ENCODE measurements at regions not wholly inside any gene's neighbourhood (a gene's known extent, or its start where the extent isn't known, plus 50 kb on each side); places are given as distances from the start of the nearest gene placed in this dataset.

GRCh38 chr1:221201773-221202172 is 322.5 kb downstream of the HLX start:
- no peak for DNase-seq (ENCODE audit: low read depth in 2 of 2)

GRCh38 chr1:221203224-221204054 is 324.2 kb downstream of the HLX start:
- DNase-seq (ENCODE audit: low read depth in 2 of 2), result peak; percentile 55 to 59

DNA sequence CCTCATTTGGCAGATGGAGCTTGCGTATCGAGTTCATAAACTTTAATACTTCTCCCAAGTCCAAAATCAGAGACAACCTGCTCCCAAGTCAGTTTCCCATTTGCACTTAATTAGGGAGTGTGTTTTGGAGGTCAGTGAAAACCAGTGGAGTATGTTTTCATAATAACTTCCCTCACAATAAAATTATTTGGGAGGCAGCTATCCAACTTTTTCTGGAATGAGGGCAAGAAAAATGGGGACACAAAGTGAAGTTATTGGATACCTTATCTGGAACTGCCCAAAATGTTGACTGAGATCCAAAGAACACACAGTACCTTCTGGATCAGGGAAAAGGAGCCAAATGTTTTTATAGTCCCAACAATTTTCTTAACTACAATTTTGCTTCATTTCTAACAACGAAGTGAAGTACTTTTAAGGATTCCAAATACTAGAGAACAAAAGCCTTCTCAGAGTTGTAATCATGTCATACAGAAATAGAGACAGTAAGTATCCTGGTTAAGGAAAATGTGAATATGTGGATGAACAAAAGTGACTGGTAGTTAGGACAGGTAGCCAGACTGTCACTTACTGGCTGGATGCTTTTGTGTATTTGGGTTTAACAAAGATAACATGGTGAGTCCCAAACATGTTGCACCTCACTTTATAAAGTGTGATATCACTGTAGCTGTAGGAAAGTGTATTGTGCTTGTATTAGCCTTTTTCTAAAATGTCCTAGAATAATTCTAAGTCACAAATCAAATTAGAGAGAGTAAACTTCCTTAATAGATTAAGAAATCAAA is 325.0 kb downstream of the HLX start:
- no peak for DNase-seq (ENCODE audit: low read depth in 2 of 2)

DNA sequence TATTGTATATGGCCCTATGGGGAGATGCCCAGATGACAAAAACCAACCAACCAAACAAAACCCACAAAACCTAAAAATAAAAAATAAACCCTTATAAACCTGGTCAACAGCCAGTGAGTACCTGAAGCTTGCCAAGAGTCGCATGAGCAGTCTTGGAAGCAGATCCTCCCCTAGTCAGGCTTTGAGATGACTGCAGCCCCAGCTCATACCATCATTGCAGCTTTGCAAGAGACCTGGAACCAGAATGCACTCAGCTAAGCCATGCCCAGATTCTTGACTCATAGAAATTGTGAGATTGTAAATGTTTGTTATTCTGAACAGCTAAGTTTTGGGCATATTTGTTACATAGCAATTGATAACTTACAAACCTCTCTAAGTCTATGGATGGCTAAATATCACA is 326.8 kb downstream of the HLX start:
- no peak for DNase-seq (ENCODE audit: low read depth in 2 of 2)

DNA sequence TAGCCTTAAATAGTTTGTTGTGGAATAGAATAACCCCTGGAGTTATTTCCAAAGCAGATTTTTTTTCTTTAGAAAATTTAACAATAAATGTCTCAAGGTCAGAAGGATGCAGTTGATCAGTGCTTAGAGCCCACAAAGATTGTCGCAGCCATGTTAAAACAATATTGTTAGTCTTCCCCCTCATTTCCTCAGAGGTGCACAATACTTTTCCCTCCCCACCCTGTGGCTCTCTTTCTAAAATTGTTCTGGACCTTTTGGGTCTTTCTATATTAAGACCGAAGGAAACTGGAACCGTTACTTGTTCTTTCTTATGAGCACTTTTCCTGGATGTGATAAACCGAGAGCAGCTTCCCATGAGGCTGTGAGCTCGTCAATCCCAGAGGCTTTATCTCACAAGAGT is 333.7 kb downstream of the HLX start:
- no peak for DNase-seq (ENCODE audit: low read depth in 2 of 2)

DNA sequence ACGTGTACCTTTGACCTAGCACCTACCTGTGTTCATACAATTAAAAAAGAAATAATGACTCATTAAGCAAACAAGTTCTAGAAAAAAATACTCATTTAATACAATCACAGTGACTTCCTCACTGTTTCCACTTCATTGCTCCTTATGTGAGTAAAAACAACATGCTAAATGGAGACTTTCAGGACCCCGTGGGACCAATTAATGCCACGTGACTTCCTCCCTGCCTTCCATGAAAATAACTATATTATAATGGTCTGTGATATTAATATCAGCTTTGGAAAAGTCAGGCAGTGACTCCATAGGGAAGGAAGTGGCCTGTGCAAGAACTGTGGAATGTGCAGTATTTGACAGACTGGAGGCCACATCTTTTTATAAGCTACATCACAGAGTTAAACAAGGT is 337.8 kb downstream of the HLX start:
- DNase-seq (ENCODE audit: low read depth in 2 of 2), result peak in 1 of 2 experiments; percentile 11

DNA sequence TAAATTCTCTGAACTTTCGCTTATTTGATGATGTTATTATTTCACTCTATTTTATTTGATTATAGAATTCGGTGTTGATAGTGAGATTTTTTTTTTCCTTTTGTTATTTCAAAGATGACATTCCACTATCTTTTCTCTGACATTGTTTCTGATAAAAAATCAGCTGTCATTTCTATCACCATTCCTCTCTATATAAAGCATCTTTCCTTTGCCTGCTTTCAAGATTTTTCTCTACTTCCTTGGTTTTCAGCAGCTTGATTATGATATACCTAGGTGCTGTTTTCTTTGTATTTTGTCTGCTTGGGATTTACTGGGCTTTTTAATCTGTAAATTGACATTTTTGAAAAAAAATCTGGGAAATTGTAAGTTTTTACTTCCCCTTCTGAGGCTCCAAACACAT is 344.0 kb downstream of the HLX start:
- DNase-seq (ENCODE audit: low read depth in 2 of 2), result no peak

GRCh38 chr1:221227460-221227859 is 348.2 kb downstream of the HLX start:
- DNase-seq (ENCODE audit: low read depth in 2 of 2), result no peak

DNA sequence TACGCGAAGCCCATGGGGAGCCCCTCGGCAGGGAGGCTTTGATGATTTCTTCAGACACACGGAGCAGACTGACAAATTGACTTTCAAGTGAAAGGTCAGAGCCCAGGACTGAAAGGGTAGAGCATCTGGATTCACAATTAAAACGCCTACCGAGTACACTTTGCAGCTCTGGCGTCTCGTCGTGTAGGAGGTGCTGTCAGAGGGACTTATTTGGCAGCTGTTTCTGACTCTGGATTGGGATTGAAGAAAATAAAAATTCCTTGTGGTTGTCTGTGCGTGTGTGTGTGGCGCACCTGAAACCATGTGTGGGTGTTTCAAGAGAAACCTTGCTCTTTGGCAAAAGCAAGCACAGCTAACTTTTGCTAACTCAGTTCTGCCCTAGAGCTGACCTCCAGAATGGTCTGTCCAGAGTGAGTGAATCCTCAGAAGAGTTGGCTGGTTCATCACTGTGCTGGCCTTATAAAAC is 348.7 kb downstream of the HLX start:
- DNase-seq (ENCODE audit: low read depth in 2 of 2), result no peak

GRCh38 chr1:221228594-221228993 is 349.4 kb downstream of the HLX start:
- DNase-seq (ENCODE audit: low read depth in 2 of 2), result no peak

DNA sequence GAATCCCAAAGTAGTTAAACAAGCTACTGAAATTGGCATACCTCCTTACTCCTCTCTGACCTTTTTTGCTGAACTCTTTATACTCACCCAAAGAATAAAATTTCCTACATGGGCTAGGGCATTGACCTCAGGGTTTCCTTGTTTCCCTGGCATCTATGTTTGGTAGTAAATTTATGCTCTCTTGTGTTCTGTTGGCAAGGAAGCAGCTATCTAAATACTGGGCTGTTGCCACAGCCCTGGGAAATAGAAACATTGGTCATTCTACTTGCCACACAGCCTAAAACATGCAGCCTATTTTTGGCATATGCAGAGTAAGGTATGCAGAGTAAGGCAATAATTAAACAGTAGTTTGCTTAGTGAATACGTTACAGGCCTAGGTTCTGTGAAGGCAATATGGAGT is 351.4 kb downstream of the HLX start:
- no peak for DNase-seq (ENCODE audit: low read depth in 2 of 2)

- no peak for DNase-seq (ENCODE audit: low read depth in 2 of 2)
These were observed 355.5 kb downstream of the HLX start for GRCh38 chr1:221234791-221235190.

GRCh38 chr1:221237587-221237986 is 358.3 kb downstream of the HLX start:
- DNase-seq (ENCODE audit: low read depth in 2 of 2), result no peak

DNA sequence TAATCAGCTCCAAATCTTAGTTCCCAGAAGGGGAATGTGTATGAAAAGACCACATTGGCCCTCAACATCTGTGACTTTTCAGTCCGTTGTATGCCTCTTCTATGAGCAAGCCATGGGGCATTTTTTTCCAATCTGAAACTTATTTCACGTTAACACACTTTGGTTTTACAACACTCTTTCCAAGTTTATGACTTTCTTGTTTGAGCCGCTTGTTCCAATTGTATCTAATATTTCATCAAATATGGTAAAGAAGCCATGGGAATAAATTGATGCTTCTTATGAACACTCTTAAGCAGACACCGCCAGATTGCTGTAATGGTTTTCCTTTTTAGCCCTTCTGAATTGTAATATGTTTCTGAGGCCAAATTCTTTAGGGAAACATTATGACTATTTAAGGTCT is 359.9 kb downstream of the HLX start:
- DNase-seq (ENCODE audit: low read depth in 2 of 2), result no peak

GRCh38 chr1:221239792-221240191 is 360.5 kb downstream of the HLX start:
- DNase-seq (ENCODE audit: low read depth in 2 of 2), result peak in 1 of 2 experiments; percentile 13

- DNase-seq (ENCODE audit: low read depth in 2 of 2), result no peak
These were observed 361.4 kb downstream of the HLX start for GRCh38 chr1:221240690-221241089.

- no peak for DNase-seq (ENCODE audit: low read depth in 2 of 2)
These were observed 361.9 kb downstream of the HLX start for GRCh38 chr1:221241157-221241556.

DNA sequence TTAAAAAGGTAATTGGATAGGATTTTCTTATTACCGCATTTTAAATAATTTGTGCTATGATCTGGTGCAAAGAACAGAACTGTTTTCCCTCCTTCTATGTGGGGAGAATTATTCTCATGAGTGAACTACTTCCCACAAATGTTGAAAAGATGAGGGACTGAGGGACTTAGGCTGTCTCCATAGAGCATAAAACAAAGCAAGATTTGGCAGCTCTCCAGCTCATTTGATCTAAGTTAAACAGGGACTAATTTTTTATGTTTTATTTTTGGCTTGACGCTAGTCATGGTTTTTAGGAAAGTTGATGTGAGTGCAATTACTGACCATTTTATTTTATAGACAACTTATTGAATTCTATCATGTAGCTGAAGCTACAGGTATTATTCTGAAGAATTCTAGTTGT is 362.3 kb downstream of the HLX start:
- no peak for DNase-seq (ENCODE audit: low read depth in 2 of 2)

DNA sequence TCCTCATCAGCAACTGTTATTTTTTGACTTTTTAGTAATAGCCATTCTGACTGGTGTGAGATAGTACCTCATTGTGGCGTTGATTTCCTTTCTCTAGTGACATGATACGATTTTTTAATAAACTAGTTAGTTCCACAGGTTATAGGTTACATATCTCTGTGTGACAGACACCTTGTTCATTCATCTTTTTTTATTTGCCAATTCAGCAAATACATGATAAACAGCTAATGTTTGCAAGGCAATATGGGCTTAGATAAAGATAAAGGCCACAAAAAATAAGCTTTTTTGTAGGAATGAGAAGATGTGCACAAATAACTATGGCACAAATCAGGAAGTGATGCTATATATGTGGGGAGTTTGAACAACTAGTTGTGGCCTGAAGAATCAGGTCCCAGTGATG is 366.8 kb downstream of the HLX start:
- no peak for DNase-seq (ENCODE audit: low read depth in 2 of 2)

GRCh38 chr1:221246628-221247415 is 367.6 kb downstream of the HLX start:
- DNase-seq (ENCODE audit: low read depth in 2 of 2), result no peak

- DNase-seq (ENCODE audit: low read depth in 2 of 2), result no peak
These were observed 372.3 kb downstream of the HLX start for GRCh38 chr1:221251580-221251979.

DNA sequence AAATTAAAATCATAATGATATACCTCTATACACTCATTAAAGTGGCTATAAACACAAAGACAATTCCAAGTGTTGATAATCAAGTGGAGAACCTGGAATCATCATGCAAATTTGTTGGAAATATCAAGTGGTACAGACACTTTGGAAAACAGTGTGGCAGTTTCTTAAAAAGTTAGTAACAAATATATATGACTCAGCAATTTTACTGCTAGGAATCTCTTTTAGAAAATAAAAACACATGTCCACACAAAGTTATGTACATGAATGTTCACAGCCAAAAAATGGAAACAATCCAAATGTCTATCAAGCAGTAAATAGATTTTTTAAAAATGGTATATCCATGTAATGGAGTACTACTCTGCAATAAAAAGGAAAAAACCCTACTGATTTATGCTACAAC is 375.6 kb downstream of the HLX start:
- no peak for DNase-seq (ENCODE audit: low read depth in 2 of 2)

Measured in fibroblast of skin of left quadriceps (primary cell).